ENCODE measurements at regions not wholly inside any gene's neighbourhood (a gene's known extent, or its start where the extent isn't known, plus 50 kb on each side); places are given as distances from the start of the nearest gene placed in this dataset.
"Not testable (repeated sequence)": the region's sequence is repeated elsewhere in the genome, so short reads cannot be mapped to it uniquely, and the experiment has no call there.

- DNase-seq = no peak
Measured at GRCh38 chr2:187874786-187875185, 320.6 kb upstream of the TFPI start.

DNA sequence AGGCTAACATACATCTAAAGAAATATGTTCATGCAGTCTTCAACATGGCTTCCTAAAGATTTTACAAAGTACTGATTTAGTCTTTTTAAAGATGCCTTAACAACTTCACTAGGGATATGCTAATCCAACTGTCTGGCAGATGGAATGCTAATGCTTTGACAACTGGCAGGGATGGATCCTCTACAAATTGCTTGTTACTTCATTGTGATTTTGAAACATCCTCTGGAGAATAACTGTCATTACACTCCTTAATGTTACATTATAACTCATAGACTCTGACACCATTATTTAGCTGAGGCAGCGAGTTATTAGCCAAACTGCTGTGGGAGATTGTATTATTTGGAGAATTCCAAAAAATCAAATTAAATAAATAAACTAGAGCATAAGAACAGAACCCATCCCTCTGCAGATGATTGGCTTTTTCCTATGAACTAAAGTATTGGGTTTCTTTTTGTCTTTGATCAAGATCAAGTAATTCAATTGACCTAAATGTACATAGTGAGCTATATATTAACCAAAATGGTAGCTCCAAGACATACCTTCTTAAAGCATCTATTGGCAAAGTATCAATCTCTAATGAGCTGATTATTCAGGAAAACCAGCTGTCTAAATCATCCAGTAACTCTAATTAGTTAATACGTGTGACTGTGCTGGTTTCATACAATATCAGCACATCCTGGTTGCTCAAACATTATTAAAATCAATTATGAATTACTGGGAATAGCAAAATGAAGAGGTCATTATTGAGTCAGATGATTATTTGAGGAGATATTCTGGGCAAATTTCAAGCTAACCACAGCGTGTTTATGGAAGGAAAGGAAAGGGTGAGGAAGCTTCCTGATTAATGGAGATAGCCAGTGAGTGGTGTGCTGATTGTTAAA is 321.3 kb upstream of the TFPI start:
- no peak for DNase-seq

- DNase-seq = no peak
Measured at GRCh38 chr2:187876554-187876953, 322.3 kb upstream of the TFPI start.

- DNase-seq = no peak
Measured at GRCh38 chr2:187877391-187877790, 323.2 kb upstream of the TFPI start.

DNA sequence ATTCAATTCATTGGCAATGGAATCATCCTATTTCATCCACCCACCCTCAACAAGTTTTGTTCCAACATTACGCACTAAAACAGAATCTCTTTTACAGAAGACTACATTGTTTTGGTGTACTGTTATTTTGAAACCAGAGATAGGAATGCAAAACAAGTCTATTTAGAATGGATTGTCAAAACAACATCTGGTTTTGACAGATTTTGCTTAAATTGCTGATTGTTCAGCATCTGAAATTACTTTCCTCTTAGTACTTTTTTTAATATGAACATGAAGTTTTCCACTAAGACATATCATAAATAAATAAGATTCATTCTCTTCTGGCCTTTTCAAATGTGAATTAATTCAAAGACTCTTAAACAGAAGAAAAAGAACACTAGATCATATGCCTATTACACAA is 323.9 kb upstream of the TFPI start:
- no peak for DNase-seq

GRCh38 chr2:187879491-187879890 is 325.3 kb upstream of the TFPI start:
- DNase-seq = no peak

GRCh38 chr2:187884003-187884402 is 329.8 kb upstream of the TFPI start:
- no peak for DNase-seq

DNA sequence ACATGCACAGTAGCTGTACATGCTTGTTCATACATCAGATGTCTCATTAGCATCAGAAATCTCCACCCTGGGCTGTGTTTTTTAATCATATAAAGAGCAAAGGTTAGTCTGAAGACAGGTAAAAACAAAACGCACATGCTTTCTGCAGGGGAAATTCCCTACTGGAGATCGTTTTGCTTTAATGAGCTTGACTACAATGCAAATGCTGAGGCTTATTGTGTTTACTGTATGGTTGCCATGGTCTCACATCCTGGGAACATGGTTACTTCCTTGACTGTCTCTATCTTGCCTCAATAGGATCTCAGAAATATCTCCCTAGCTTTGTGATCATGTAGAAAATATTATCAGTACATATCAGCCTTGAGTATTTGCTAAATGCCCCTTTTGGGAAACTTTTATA is 336.5 kb upstream of the TFPI start:
- no peak for DNase-seq

- DNase-seq = peak; percentile 45
Measured at GRCh38 chr2:187900021-187900420, 345.8 kb upstream of the TFPI start.

DNA sequence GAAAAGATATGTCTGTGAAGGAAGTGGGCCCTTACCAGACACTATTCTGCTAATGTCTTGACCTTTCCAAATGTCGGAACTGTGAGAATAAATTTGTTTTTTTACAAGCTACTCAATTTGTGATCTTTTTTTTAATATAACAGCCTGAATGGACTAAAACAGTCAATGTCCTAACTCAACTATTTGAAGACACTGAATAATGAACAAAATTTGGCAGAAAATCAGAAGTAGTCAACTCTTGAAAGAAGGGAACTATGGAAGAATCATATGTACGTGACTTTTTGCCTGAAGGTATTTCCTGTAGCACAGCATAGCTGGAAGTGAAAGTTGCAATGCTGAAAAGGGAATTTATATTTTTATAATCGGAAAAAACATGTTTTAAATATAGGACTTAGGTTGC is 351.8 kb upstream of the TFPI start:
- DNase-seq = no peak

GRCh38 chr2:187910922-187911321 is 356.7 kb upstream of the TFPI start:
- not testable (repeated sequence) for DNase-seq

- peak; percentile 5 for DNase-seq
Measured at GRCh38 chr2:187912950-187913349, 358.7 kb upstream of the TFPI start.

DNA sequence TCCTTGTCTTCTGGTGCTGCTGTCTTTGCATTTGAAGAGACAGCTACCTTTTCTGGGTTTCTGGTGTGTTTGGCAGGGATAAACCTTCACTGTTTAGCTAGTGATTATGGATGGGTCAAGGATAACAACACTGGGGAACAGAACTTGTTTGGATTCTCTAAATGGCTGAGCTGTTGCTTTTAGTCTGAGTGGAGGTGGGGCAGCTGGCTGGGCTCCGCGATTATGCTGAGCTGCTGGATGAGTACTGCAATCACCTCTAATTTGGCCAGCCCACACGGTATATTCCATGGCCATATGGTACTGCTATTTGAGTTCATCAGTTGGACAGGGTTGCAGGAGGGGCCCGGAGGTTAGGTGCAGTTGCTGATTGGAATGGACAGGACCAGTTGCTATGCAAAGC is 361.6 kb upstream of the TFPI start:
- DNase-seq = no peak

- DNase-seq = no peak
Measured at GRCh38 chr2:187916799-187917198, 362.6 kb upstream of the TFPI start.

GRCh38 chr2:187917535-187917934 is 363.3 kb upstream of the TFPI start:
- DNase-seq = peak; percentile 17

DNA sequence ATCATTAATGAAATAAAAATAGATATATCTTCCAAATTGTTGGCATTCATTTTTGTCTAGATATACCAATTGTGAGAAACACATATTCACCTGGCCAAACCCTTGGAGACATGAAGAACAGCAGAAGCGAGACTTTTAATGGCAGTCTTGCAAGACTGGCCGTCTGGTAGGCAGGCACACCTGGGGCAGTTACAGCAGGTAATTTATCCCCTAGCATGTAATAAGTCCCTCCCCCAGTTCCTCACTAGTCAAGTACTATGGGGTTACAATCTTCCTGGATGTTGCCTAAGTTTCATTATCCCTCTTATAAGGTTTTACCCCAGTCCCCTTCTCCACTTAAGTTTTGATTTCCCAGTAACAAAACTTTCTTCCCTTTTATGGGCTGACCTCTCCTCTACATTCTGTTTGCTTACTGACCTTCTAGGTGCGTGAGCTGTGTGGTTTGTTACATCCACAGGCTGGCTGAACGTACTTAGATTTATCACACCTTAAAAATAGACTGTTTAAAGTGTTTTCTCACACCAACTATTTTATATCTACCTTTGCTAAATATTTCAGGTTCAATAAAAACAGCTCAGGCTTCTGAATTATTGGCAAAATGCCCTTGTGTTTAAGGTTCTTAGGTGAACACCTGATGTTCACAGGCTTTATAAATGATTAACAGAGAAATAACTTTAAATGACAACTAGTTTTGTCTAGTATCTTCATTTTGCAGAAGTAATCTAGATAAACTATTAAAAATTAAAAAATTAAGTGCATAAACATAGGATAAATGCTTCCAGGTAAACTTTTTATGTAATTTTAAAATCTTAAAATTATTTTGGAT is 365.0 kb upstream of the TFPI start:
- DNase-seq = no peak

GRCh38 chr2:187920511-187920910 is 366.3 kb upstream of the TFPI start:
- DNase-seq = no peak

DNA sequence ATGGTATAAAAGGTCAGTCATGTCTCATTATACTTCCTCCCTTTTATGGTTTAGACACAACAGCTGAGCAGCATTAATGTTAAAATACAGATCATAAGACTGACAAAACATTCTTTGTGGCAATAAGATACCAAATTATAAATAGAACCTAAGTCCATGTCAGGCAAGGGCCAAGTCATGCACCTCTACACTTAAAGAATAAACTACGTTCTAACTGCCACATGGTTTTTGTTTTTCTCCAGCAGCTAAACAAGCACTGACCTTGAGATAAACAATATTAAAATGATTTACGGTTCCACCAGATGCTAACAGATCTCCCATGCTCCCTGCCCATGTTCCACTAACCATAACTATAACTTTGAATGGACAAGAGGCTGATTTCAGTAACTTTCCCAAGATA is 368.6 kb upstream of the TFPI start:
- no peak for DNase-seq

DNA sequence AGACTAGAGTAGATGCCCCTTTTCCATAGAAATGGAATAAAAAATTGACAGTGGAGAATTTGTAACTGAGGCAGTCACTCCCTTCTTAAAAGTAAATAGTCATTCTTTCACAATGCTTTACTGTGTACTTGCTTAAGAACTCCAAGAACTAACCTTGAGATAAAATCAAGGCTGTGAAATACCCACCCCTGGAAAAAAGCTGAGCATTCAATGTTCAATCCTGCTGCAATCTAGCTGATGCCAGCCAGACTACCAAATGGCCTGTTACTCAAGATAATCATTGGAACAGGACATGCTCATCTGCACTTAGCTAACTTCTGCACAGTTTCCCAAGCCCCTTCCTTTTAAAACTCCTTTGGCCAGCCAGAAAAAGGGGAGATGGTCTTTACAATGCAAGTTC is 367.4 kb upstream of the GULP1 start:
- no peak for DNase-seq

DNA sequence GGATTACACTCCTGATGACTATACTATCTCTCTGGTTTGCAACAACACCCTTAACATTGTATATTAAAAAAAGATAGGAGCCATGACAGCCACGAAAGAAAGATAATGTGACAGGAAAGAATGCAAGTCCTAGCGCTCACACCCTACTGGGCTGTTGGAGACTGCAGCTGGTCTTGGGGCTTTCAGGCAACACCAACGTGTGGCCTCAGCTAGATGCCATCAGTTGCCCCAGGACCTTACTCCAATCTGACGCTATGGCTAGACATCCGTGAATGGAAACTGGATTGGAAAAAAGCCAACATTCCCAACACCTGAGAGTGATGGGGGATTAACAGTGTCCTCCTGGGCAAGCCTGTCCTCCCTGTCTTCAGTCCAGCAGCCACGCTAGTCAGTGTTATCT is 357.4 kb upstream of the GULP1 start:
- DNase-seq = no peak

- no peak for DNase-seq
Measured at GRCh38 chr2:187934692-187935091, 357.0 kb upstream of the GULP1 start.

DNA sequence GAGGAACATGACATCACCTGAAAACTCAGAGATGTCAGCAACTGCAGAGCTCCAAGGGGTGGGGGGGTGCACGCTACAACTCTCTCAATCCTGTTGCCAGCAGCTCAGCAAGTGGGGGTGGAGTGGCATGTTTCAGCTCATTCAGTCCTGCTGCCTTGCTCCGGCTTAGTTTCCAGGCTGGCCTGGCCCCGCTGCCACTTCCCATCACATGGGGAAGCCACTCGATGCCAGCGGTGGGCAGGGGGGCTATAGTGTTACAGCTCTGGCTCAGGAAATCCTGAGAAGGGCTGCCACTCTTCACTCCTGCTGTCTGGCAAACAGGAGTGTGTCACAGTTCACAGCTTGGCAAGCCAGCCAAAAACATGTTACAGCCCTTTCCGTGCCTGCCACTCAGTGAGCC is 356.5 kb upstream of the GULP1 start:
- no peak for DNase-seq

DNA sequence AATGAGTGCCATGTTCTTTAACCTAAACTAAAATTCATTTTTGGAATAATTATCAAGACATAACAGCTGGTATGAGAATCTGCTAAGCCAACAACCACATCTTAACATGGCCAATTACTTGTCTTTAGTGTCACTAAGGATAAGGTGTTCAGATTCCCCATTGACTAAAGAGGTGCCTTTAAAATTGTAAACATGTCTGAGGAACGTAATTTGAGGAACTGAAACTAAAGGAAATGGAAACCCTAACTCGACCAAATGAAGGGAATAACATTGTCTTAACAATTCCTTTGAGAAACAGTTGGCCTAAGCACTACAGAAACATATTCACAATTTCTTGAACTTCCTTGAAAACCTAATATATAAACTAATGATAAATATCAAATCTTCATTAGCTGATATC is 355.4 kb upstream of the GULP1 start:
- DNase-seq = no peak

- no peak for DNase-seq
Measured at GRCh38 chr2:187939180-187939579, 352.5 kb upstream of the GULP1 start.

All from fibroblast of skin of back (primary cell).